ENCODE measurements at regions not wholly inside any gene's neighbourhood (a gene's known extent, or its start where the extent isn't known, plus 50 kb on each side); places are given as distances from the start of the nearest gene placed in this dataset.

GRCh38 chr18:42409005-42409404 lies 454.0 kb downstream of the PIK3C3 start:
- Histone ChIP-seq H3K4me1 (ENCODE audit: control insufficient read depth in 2 of 3, insufficient read depth in 2 of 3, low read depth in 1 of 3, low read length in 3 of 3) (no peaks in the 10 kb centered on the region), H3K27ac (ENCODE audit: low read depth in 2 of 2, low read length in 2 of 2) (no peak overlapping the region), H3K4me3 (ENCODE audit: low read length in 3 of 3) (no peak overlapping the region), H3K9ac (ENCODE audit: low read length in 3 of 3) (no peak overlapping the region), H3K36me3 (ENCODE audit: control insufficient read depth in 2 of 3, insufficient read depth in 3 of 3, low read length in 3 of 3) (no peaks in the 10 kb centered on the region), H3K9me3 (ENCODE audit: control insufficient read depth in 2 of 3, insufficient read depth in 1 of 3, low read length in 3 of 3) (peaks cover 0 to 4% (median 2%) of the 10 kb centered on the region in 3 donors), H3K27me3 (ENCODE audit: control insufficient read depth, insufficient read depth, low read length) (no peaks in the 10 kb centered on the region)
- TF ChIP-seq CTCF (IDR thresholded peaks at IDR 0.05; ENCODE audit: borderline replicate concordance, extremely low read depth, insufficient read depth): no peak
- intact Hi-C loops (cut with DNase I): no loop called here
- FAIRE-seq (no peak), DNase-seq (no peak)

DNA sequence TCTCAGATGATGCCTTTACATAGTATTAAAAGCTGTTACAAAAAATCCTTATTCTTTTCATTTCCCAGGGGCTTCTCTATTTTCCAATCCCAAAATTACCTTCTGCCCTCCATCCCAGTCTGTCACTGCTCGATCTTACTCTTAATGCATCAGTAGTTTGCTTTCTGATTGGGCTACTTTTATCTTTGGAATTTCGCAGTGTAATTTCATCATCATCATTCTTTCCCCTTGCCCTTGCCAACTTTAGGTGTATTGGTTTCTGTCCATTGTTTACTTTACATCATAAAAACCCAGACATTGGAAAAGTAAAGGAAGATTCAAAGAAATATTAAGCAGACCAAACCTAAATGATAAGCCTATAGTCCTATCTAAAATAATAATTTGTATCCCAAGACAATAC lies 457.2 kb downstream of the PIK3C3 start:
- DNase-seq: no peak
- no peak for TF ChIP-seq CTCF (IDR thresholded peaks at IDR 0.05; ENCODE audit: borderline replicate concordance, extremely low read depth, insufficient read depth)
- no peak for FAIRE-seq
- intact Hi-C loops (cut with DNase I): no loop called here
- Histone ChIP-seq H3K9me3 (ENCODE audit: control insufficient read depth in 2 of 3, insufficient read depth in 1 of 3, low read length in 3 of 3) (peaks cover 0 to 4% (median 2%) of the 10 kb centered on the region in 3 donors), H3K27ac (ENCODE audit: low read depth in 2 of 2, low read length in 2 of 2) (no peak overlapping the region), H3K4me1 (ENCODE audit: control insufficient read depth in 2 of 3, insufficient read depth in 2 of 3, low read depth in 1 of 3, low read length in 3 of 3) (no peaks in the 10 kb centered on the region), H3K36me3 (ENCODE audit: control insufficient read depth in 2 of 3, insufficient read depth in 3 of 3, low read length in 3 of 3) (no peaks in the 10 kb centered on the region), H3K4me3 (ENCODE audit: low read length in 3 of 3) (no peak overlapping the region), H3K27me3 (ENCODE audit: control insufficient read depth, insufficient read depth, low read length) (no peaks in the 10 kb centered on the region), H3K9ac (ENCODE audit: low read length in 3 of 3) (no peak overlapping the region)

DNA sequence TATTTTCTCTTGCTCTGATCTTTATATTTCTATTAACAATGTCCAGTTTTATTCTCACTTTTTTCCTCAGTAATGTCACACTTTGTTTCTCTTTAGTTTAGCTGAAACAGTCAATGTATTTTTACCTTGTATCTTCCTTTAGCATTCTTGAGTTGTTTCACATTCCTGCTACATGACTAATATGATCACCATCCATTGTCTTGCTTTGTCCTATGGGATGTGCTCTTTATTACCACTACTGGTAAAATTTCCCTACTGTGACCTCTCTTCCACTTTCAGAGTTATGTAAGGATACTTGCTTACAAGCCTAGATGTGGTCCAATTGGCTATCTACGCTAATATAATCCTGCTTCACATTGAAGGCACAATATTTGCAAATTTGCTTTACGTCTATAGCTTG lies 457.9 kb downstream of the PIK3C3 start:
- no peak overlapping the region for H3K4me3 ChIP-seq (ENCODE audit: low read length in 3 of 3)
- H3K9ac ChIP-seq (ENCODE audit: low read length in 3 of 3): no peak overlapping the region
- no peaks in the 10 kb centered on the region for H3K36me3 ChIP-seq (ENCODE audit: control insufficient read depth in 2 of 3, insufficient read depth in 3 of 3, low read length in 3 of 3)
- no peak for TF ChIP-seq CTCF (IDR thresholded peaks at IDR 0.05; ENCODE audit: borderline replicate concordance, extremely low read depth, insufficient read depth)
- no peaks in the 10 kb centered on the region for H3K27me3 ChIP-seq (ENCODE audit: control insufficient read depth, insufficient read depth, low read length)
- intact Hi-C loops (cut with DNase I): no loop called here
- DNase-seq: no peak
- peaks cover 0 to 4% (median 2%) of the 10 kb centered on the region in 3 donors for H3K9me3 ChIP-seq (ENCODE audit: control insufficient read depth in 2 of 3, insufficient read depth in 1 of 3, low read length in 3 of 3)
- H3K27ac ChIP-seq (ENCODE audit: low read depth in 2 of 2, low read length in 2 of 2): no peak overlapping the region
- FAIRE-seq: no peak
- H3K4me1 ChIP-seq (ENCODE audit: control insufficient read depth in 2 of 3, insufficient read depth in 2 of 3, low read depth in 1 of 3, low read length in 3 of 3): no peaks in the 10 kb centered on the region

DNA sequence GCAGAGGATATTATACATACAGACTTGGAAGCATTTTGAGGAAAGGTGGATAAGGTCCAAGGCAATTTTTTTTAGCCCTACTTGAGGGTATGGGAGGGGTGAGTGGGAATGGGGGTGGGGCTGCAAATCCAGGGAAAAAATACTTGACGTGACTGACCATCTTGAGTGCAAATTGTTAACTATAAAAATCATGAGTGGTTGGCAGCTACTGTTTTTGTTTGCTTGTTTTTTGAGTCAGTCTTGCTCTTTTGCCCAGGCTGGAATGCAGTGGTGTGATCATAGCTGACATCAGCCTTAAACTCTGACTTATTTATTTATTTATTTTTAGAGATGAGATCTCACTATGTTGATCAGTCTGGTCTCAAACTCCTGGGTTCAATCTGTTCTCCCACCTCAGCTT lies 458.8 kb downstream of the PIK3C3 start:
- no peak for TF ChIP-seq CTCF (IDR thresholded peaks at IDR 0.05; ENCODE audit: borderline replicate concordance, extremely low read depth, insufficient read depth)
- no peak overlapping the region for H3K9ac ChIP-seq (ENCODE audit: low read length in 3 of 3)
- intact Hi-C loops (cut with DNase I): no loop called here
- FAIRE-seq (no peak), DNase-seq (no peak)
- no peaks in the 10 kb centered on the region for H3K4me1 ChIP-seq (ENCODE audit: control insufficient read depth in 2 of 3, insufficient read depth in 2 of 3, low read depth in 1 of 3, low read length in 3 of 3)
- no peaks in the 10 kb centered on the region for H3K36me3 ChIP-seq (ENCODE audit: control insufficient read depth in 2 of 3, insufficient read depth in 3 of 3, low read length in 3 of 3)
- no peaks in the 10 kb centered on the region for H3K27me3 ChIP-seq (ENCODE audit: control insufficient read depth, insufficient read depth, low read length)
- peaks cover 0 to 2% (median 2%) of the 10 kb centered on the region in 3 donors for H3K9me3 ChIP-seq (ENCODE audit: control insufficient read depth in 2 of 3, insufficient read depth in 1 of 3, low read length in 3 of 3)
- H3K27ac ChIP-seq (ENCODE audit: low read depth in 2 of 2, low read length in 2 of 2): no peak overlapping the region
- no peak overlapping the region for H3K4me3 ChIP-seq (ENCODE audit: low read length in 3 of 3)
